HFFc6 (cell line): ENCODE measurements at regions not wholly inside any gene's neighbourhood (a gene's known extent, or its start where the extent isn't known, plus 50 kb on each side); places are given as distances from the start of the nearest gene placed in this dataset.

Source experiments
- DNase-seq: peaks from one replicate; pipeline ENCODE4 v3.0.0-alpha.2; 2018
- H3K27ac Mint-ChIP-seq: 2 replicates; pipeline ENCODE4 v1.8.0; 2020; ENCODE audit warnings: mild to moderate bottlenecking, mixed read lengths
- H3K27me3 Mint-ChIP-seq: 2 replicates; pipeline ENCODE4 v1.8.0; 2021; ENCODE audit warnings: mild to moderate bottlenecking, moderate library complexity, mixed read lengths; ENCODE audit not compliant: insufficient read depth
- H3K36me3 Mint-ChIP-seq: 2 replicates; pipeline ENCODE4 v1.8.0; 2021; ENCODE audit warnings: low read depth, mixed read lengths
- H3K4me1 Mint-ChIP-seq: 2 replicates; pipeline ENCODE4 v1.8.0; 2020; ENCODE audit warnings: low read depth, mixed read lengths
- H3K4me3 Mint-ChIP-seq: 2 replicates; pipeline ENCODE4 v1.8.0; 2020; ENCODE audit warnings: mild to moderate bottlenecking, moderate library complexity, mixed read lengths
- H3K9me3 Mint-ChIP-seq: 2 replicates; pipeline ENCODE4 v1.8.0; 2020; ENCODE audit warnings: mild to moderate bottlenecking, mixed read lengths
- CTCF ChIP-seq: fragments of 200-600 bp; sonication (generic); IDR thresholded peaks from 2 replicates; pipeline ENCODE4 v1.5.0; 2021; ENCODE audit warnings: antibody characterized with exemption, mild to moderate bottlenecking

- Mint-ChIP-seq H3K27ac (no peak overlapping the region), H3K4me3 (no peak overlapping the region), H3K9me3 (peaks cover 15% of the 10 kb centered on the region), H3K27me3 (no peaks in the 10 kb centered on the region), H3K4me1 (no peaks in the 10 kb centered on the region), H3K36me3 (no peaks in the 10 kb centered on the region)
- no peak for DNase-seq
- no peak for TF ChIP-seq CTCF
Measured at GRCh38 chr10:65769828-65770227, 1156.0 kb upstream of the LRRTM3 start.

DNA sequence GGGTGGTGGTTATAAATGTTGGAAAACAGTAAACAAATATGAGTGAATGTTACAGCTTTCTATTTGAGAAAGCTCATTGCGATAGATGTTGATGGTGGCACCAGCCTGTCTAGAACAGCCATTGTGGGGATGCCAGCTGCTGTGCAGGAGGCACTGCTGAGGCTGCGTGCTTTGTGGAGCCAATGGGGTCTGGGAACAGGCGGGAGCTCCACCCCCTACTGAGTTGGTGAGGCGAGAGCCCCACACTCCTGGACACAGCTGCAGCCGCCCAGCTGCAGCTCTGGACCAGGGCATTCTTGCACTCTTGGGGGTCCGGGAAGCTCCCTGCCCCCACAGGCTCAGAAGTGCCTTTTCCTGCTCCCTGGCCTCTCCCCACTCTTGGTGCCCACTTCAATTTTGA, 1147.1 kb upstream of the LRRTM3 start:
- Mint-ChIP-seq H3K27ac (no peak overlapping the region), H3K9me3 (peaks cover 32% of the 10 kb centered on the region), H3K4me3 (no peak overlapping the region), H3K4me1 (no peaks in the 10 kb centered on the region), H3K27me3 (no peaks in the 10 kb centered on the region), H3K36me3 (no peaks in the 10 kb centered on the region)
- no peak for DNase-seq
- TF ChIP-seq CTCF, result no peak

DNA sequence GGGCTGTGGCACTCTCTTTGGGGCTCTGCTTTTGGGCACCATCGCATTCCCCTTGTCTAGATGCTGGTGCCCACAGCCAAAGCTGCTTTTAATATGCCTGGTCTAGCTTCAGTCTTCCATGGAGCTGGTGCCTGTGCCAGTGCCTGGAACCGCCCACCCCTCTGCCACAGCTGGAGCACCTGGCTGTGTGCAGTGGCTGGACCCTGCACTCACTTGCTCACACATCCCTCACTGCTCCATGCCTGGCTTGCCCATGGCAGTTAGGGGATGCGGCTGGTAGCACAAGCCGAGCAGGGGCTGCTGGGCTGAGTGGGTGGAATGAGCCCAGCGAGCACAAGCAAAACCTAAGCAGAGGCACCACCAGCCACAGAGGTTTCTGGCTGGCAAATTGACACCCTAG, 1145.9 kb upstream of the LRRTM3 start:
- H3K9me3 Mint-ChIP-seq, result peaks cover 38% of the 10 kb centered on the region
- H3K4me1 Mint-ChIP-seq, result no peaks in the 10 kb centered on the region
- TF ChIP-seq CTCF, result no peak
- no peaks in the 10 kb centered on the region for H3K27me3 Mint-ChIP-seq
- no peak overlapping the region for H3K27ac Mint-ChIP-seq
- no peak overlapping the region for H3K4me3 Mint-ChIP-seq
- DNase-seq, result no peak
- no peaks in the 10 kb centered on the region for H3K36me3 Mint-ChIP-seq

- no peak for DNase-seq
- Mint-ChIP-seq H3K36me3 (no peaks in the 10 kb centered on the region), H3K4me1 (no peaks in the 10 kb centered on the region), H3K27ac (no peak overlapping the region), H3K4me3 (no peak overlapping the region), H3K9me3 (peaks cover 40% of the 10 kb centered on the region), H3K27me3 (no peaks in the 10 kb centered on the region; the same call in 1 of the 2 replicates)
- TF ChIP-seq CTCF, result no peak
Measured at GRCh38 chr10:65786279-65786678, 1139.6 kb upstream of the LRRTM3 start.

GRCh38 chr10:65787571-65787970, 1138.3 kb upstream of the LRRTM3 start:
- Mint-ChIP-seq H3K36me3 (no peaks in the 10 kb centered on the region), H3K9me3 (peaks cover 40% of the 10 kb centered on the region), H3K27me3 (no peaks in the 10 kb centered on the region; the same call in none of the 2 replicates), H3K4me1 (no peaks in the 10 kb centered on the region), H3K4me3 (no peak overlapping the region), H3K27ac (no peak overlapping the region)
- TF ChIP-seq CTCF, result no peak
- DNase-seq, result no peak

DNA sequence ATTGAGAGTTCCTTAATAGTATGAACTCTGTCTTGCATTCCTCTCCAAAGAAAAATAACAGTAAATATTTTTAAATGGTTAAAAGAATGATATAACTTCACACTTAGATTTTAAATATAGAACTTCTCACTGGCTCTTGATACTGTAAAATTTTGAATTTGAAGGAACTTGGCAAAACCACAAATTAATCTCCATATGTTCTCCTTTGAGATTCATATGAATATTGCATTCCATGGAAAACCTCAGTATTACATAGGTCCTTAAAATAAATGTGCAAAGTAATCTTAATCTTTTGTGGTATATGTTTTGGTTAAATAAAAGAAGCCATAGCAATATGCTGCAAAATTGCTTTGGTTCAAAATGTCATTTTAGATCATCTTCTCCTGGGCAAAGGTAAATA, 1137.6 kb upstream of the LRRTM3 start:
- Mint-ChIP-seq H3K4me3 (no peak overlapping the region), H3K27ac (no peak overlapping the region), H3K9me3 (peaks cover 33% of the 10 kb centered on the region), H3K4me1 (no peaks in the 10 kb centered on the region), H3K27me3 (no peaks in the 10 kb centered on the region; the same call in none of the 2 replicates), H3K36me3 (no peaks in the 10 kb centered on the region)
- TF ChIP-seq CTCF, result no peak
- no peak for DNase-seq
